Right lobe of liver (tissue), 4 donors: ENCODE measurements at regions not wholly inside any gene's neighbourhood (a gene's known extent, or its start where the extent isn't known, plus 50 kb on each side); places are given as distances from the start of the nearest gene placed in this dataset.

Experiments
- POLR2A ChIP-seq: fragments of 450-650 bp; IDR thresholded peaks from one replicate; pipeline ENCODE4 v1.6.1; 2017; ENCODE audit warnings: antibody characterized with exemption, mild to moderate bottlenecking
- TF ChIP-seq, protein P1 (sequence below), 4 donors: fragments of 200-600 bp in 3 of 4; fragments of 450-650 bp in 1 of 4; IDR thresholded peaks; one replicate each; pipeline versions ENCODE4 v1.5.1 to v1.8.0; 2016 to 2022; ENCODE audit warnings: antibody characterized with exemption in 4 of 4, mild to moderate bottlenecking in 2 of 4
- donor health status: DM: no; HTN: no; CAD: no.
- donor health status: DM: no; HTN: no; CAD: no.
- donor health status: DM: no; HTN: yes; CAD: no.

DNA sequence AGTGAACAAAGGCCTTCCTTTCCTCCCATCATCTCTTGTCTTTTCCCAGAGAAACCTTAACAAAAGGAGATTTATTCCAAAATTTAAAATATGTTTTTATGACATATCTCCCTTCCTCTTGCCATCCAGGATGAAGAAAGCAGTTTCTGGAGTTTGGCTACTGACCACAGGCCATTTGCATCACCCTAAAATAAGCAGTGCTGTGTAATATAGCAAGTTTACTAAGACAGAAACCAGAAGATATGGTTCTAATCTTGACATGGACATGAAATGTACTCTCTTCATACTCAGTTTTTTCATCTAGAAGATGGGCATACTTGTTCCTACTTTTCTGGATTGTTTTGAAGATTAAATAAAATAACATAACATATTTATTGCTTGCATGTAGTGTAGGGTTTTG lies 50.2 kb upstream of the ZFAND5 start:
- TF ChIP-seq POLR2A = no peak
- TF ChIP-seq, protein P1, sequence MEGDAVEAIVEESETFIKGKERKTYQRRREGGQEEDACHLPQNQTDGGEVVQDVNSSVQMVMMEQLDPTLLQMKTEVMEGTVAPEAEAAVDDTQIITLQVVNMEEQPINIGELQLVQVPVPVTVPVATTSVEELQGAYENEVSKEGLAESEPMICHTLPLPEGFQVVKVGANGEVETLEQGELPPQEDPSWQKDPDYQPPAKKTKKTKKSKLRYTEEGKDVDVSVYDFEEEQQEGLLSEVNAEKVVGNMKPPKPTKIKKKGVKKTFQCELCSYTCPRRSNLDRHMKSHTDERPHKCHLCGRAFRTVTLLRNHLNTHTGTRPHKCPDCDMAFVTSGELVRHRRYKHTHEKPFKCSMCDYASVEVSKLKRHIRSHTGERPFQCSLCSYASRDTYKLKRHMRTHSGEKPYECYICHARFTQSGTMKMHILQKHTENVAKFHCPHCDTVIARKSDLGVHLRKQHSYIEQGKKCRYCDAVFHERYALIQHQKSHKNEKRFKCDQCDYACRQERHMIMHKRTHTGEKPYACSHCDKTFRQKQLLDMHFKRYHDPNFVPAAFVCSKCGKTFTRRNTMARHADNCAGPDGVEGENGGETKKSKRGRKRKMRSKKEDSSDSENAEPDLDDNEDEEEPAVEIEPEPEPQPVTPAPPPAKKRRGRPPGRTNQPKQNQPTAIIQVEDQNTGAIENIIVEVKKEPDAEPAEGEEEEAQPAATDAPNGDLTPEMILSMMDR (IDR thresholded peaks at IDR 0.05) = no peak
